HCT116 (cell line): ENCODE measurements at regions not wholly inside any gene's neighbourhood (a gene's known extent, or its start where the extent isn't known, plus 50 kb on each side); places are given as distances from the start of the nearest gene placed in this dataset.

Experiments used
- ATAC-seq: fragments of 200-7000 bp; cut with Tn5 transposase; 2 replicates; pipeline ENCODE4 v1.9.1; 2020; ENCODE audit warnings: mild to moderate bottlenecking, moderate library complexity
- BruUV-seq: library from RNA; stranded (reverse); fragments of 400-500 nt; replicated peaks from 2 replicates; lab custom pipeline; 2021; lab: Mats Ljungman, UMichigan
- CTCF ChIA-PET: fragments of 300-600 bp; sonication (Branson Sonifier 250); formaldehyde crosslinking; loops from one replicate; lab custom pipeline; 2021; ENCODE audit warnings: antibody characterized with exemption; lab: Charles Lee
- POLR2A ChIA-PET: fragments of 300-600, 350-600 bp; sonication (Branson Sonifier 250); formaldehyde crosslinking; loops from one replicate; lab custom pipeline; 2021; ENCODE audit warnings: antibody characterized with exemption; lab: Charles Lee
- RAD21 ChIA-PET, 2 experiments: fragments of 300-600 bp; sonication (Branson Sonifier 250); formaldehyde crosslinking; loops; one replicate each; lab custom pipeline; 2023; ENCODE audit warnings: low total read pairs in 2 of 2; ENCODE audit not compliant: uncharacterized antibody in 2 of 2, unreplicated experiment in 2 of 2, low non-redundant PET in 1 of 2; lab: Charles Lee
- DNase-seq: peaks from one replicate; pipeline ENCODE4 v3.0.0-alpha.2; 2010; ENCODE audit warnings: low read depth, low spot score
- H2AFZ ChIP-seq: fragments of 200-600 bp; shearing (Covaris generic), sonication (generic); 2 replicates; pipeline ENCODE4 v1.6.1; 2017; ENCODE audit warnings: low read depth, mixed run types, mixed read lengths, antibody characterized with exemption, low read length; ENCODE audit not compliant: poor library complexity, severe bottlenecking
- H3K27ac ChIP-seq: 2 replicates; pipeline ENCODE4 v1.5.1; 2012; ENCODE audit warnings: low read depth, low read length
- H3K27me3 ChIP-seq: fragments of 200-600 bp; sonication (generic); 2 replicates; pipeline ENCODE4 v1.6.1; 2016; ENCODE audit warnings: mixed run types, low read length, mixed read lengths; ENCODE audit not compliant: insufficient read depth
- H3K36me3 ChIP-seq, 2 experiments: fragments of 200-500 bp in 1 of 2; fragments of 200-600 bp in 1 of 2; sonication (Bioruptor generic) in 1 of 2; sonication (generic) in 1 of 2; 2 replicates each; pipeline versions ENCODE4 v1.5.1 to v1.6.1; 2014 to 2016; ENCODE audit warnings: low read length in 2 of 2, inconsistent platforms in 1 of 2, mixed read lengths in 1 of 2, mixed run types in 1 of 2; ENCODE audit not compliant: insufficient read depth in 2 of 2, control insufficient read depth in 1 of 2
- H3K4me1 ChIP-seq, 2 experiments: fragments of 200-600 bp in 1 of 2; sonication (generic) in 1 of 2; 2 replicates each; pipeline versions ENCODE4 v1.5.1 to v1.6.1; 2012 to 2017; ENCODE audit warnings: low read length in 2 of 2, inconsistent platforms in 1 of 2, mild to moderate bottlenecking in 1 of 2, mixed read lengths in 1 of 2, mixed run types in 1 of 2, moderate library complexity in 1 of 2; ENCODE audit not compliant: insufficient read depth in 2 of 2, control insufficient read depth in 1 of 2
- H3K4me2 ChIP-seq: fragments of 200-600 bp; sonication (generic); 2 replicates; pipeline ENCODE4 v1.6.1; 2017; ENCODE audit warnings: mixed run types, low read length, mixed read lengths
- H3K4me3 ChIP-seq, 2 experiments: fragments of 200-600 bp in 1 of 2; sonication (generic) in 1 of 2; replicated peaks in 1 of 2; 2 replicates each; pipeline ENCODE4 v1.5.1; 2011 to 2016; ENCODE audit warnings: low read length in 2 of 2, control low read depth in 1 of 2, low read depth in 1 of 2, mild to moderate bottlenecking in 1 of 2, mixed read lengths in 1 of 2, mixed run types in 1 of 2
- H3K79me2 ChIP-seq: fragments of 200-600 bp; sonication (generic); 2 replicates; pipeline ENCODE4 v1.6.1; 2017; ENCODE audit warnings: mild to moderate bottlenecking, mixed run types, low read length, moderate library complexity, mixed read lengths; ENCODE audit not compliant: insufficient read depth
- H3K9ac ChIP-seq: fragments of 200-600 bp; sonication (generic); 2 replicates; pipeline ENCODE4 v1.6.1; 2016; ENCODE audit warnings: low read length, mixed read lengths
- H3K9me2 ChIP-seq: fragments of 200-600 bp; sonication (generic), shearing (Covaris generic); 2 replicates; pipeline ENCODE4 v1.6.1; 2017; ENCODE audit warnings: mixed run types, mild to moderate bottlenecking, moderate library complexity; ENCODE audit not compliant: insufficient read depth
- H3K9me3 ChIP-seq, 2 experiments: fragments of 200-500 bp in 1 of 2; fragments of 200-600 bp in 1 of 2; sonication (Bioruptor generic) in 1 of 2; sonication (generic) in 1 of 2; 2 replicates each; pipeline ENCODE4 v1.6.1; 2014 to 2017; ENCODE audit warnings: low read length in 2 of 2, mixed read lengths in 2 of 2, inconsistent platforms in 1 of 2, low read depth in 1 of 2, mild to moderate bottlenecking in 1 of 2, mixed run types in 1 of 2, moderate library complexity in 1 of 2; ENCODE audit not compliant: control insufficient read depth in 1 of 2, insufficient read depth in 1 of 2
- H4K20me1 ChIP-seq: fragments of 200-600 bp; sonication (generic), shearing (Covaris generic); 2 replicates; pipeline ENCODE4 v1.6.1; 2017; ENCODE audit warnings: mixed run types, mild to moderate bottlenecking, moderate library complexity; ENCODE audit not compliant: insufficient read depth
- ATF3 ChIP-seq: IDR thresholded peaks from 2 replicates; pipeline ENCODE4 v1.6.1; 2012
- CBX3 ChIP-seq: IDR thresholded peaks from 2 replicates; pipeline ENCODE4 v1.6.1; 2012; ENCODE audit warnings: low read depth
- CEBPB ChIP-seq: IDR thresholded peaks from 2 replicates; pipeline ENCODE4 v1.6.1; 2012; ENCODE audit warnings: low read depth
- ELF1 ChIP-seq: IDR thresholded peaks from 2 replicates; pipeline ENCODE4 v1.6.1; 2012; ENCODE audit warnings: low read depth, borderline replicate concordance
- EZH2phosphoT487 ChIP-seq: fragments of 200-600 bp; IDR thresholded peaks from 2 replicates; pipeline ENCODE4 v1.6.1; 2018; ENCODE audit warnings: antibody characterized with exemption, borderline replicate concordance
- FOSL1 ChIP-seq: IDR thresholded peaks from 2 replicates; pipeline ENCODE4 v1.6.1; 2012; ENCODE audit warnings: low read depth
- POLR2A ChIP-seq: IDR thresholded peaks from 2 replicates; pipeline ENCODE4 v1.7.0; 2011; ENCODE audit warnings: borderline replicate concordance; ENCODE audit not compliant: insufficient read depth, insufficient read length; ENCODE audit errors: extremely low read depth
- POLR2AphosphoS5 ChIP-seq: IDR thresholded peaks from 2 replicates; pipeline ENCODE4 v1.6.1; 2011; ENCODE audit warnings: mild to moderate bottlenecking, low read depth, low read length, moderate library complexity
- RAD21 ChIP-seq: IDR thresholded peaks from 2 replicates; pipeline ENCODE4 v1.6.1; 2012; ENCODE audit warnings: low read depth, mild to moderate bottlenecking
- REST ChIP-seq: IDR thresholded peaks from 2 replicates; pipeline ENCODE4 v1.6.1; 2012; ENCODE audit warnings: low read depth
- SRF ChIP-seq: IDR thresholded peaks from 2 replicates; pipeline ENCODE4 v1.6.1; 2012; ENCODE audit warnings: low read depth
- TCF7L2 ChIP-seq: IDR thresholded peaks from 2 replicates; pipeline ENCODE4 v1.7.0; 2011; ENCODE audit warnings: borderline replicate concordance, inconsistent platforms; ENCODE audit not compliant: insufficient read depth, insufficient read length; ENCODE audit errors: extremely low read depth
- YY1 ChIP-seq: IDR thresholded peaks from 2 replicates; pipeline ENCODE4 v1.6.1; 2011; ENCODE audit warnings: low read length, low read depth, moderate library complexity, mild to moderate bottlenecking; ENCODE audit not compliant: insufficient replicate concordance; ENCODE audit errors: extremely low read depth
- ZNF274 ChIP-seq: fragments of 200-500 bp; sonication (Bioruptor generic); IDR thresholded peaks from 2 replicates; pipeline ENCODE4 v1.6.1; 2014; ENCODE audit warnings: mild to moderate bottlenecking, low read depth, low read length, inconsistent platforms
- intact Hi-C: fragments of 100-400 bp; cut with micrococcal nuclease; formaldehyde crosslinking; loops from 2 replicates; pipeline ENCODE4 v1.10.0; 2022
- TF ChIP-seq, protein P1 (sequence below): IDR thresholded peaks from 2 replicates; pipeline ENCODE4 v1.6.1; 2012

DNA sequence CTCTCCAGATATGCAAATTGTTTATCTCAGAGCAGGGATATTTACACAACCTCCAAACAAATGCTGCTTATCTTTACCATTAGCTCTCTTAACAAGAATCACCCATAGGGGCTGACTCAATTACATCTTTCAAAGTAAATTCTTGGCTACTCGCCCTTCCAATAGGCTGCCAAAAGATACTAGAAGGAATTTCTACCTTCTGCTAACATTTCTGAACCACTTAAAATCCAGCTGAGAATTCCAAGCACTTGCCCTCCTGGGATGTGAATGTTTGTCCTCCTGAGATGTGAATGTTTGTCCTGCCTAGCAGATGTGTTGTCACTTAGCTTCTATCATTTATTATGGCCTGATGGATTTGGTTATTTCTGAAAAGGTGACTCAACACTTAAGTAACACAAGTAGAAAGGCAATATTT lies 388.0 kb downstream of the GJA1 start:
- Histone ChIP-seq H2AFZ (no peak overlapping the region), H3K9me2 (no peaks in the 10 kb centered on the region), H4K20me1 (no peaks in the 10 kb centered on the region), H3K9me3 (peaks cover 0 to 6% of the 10 kb centered on the region in 2 experiments; a peak in 2 of 4 replicates), H3K27me3 (no peaks in the 10 kb centered on the region), H3K79me2 (no peaks in the 10 kb centered on the region), H3K9ac (no peak overlapping the region), H3K36me3 (no peaks in the 10 kb centered on the region), H3K4me2 (no peak overlapping the region)
- ATAC-seq, result no peak
- BruUV-seq, result no TSS peak
- ChIA-PET POLR2A (no interaction called here), CTCF (no interaction called here)
- TF ChIP-seq, protein P1, sequence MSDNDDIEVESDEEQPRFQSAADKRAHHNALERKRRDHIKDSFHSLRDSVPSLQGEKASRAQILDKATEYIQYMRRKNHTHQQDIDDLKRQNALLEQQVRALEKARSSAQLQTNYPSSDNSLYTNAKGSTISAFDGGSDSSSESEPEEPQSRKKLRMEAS, result no peak
- no peak for TF ChIP-seq TCF7L2
- TF ChIP-seq REST, result no peak
- TF ChIP-seq, all 23 proteins: peak for 0
- Histone ChIP-seq H3K4me3 (no peak overlapping the region), H3K27ac (no peak overlapping the region), H3K4me1 (peaks cover 0 to 13% of the 10 kb centered on the region in 2 experiments; a peak in 2 of 4 replicates)
- RAD21 ChIA-PET, result no interaction called here
- DNase-seq, result no peak
- intact Hi-C loops, result no loop called here

DNA sequence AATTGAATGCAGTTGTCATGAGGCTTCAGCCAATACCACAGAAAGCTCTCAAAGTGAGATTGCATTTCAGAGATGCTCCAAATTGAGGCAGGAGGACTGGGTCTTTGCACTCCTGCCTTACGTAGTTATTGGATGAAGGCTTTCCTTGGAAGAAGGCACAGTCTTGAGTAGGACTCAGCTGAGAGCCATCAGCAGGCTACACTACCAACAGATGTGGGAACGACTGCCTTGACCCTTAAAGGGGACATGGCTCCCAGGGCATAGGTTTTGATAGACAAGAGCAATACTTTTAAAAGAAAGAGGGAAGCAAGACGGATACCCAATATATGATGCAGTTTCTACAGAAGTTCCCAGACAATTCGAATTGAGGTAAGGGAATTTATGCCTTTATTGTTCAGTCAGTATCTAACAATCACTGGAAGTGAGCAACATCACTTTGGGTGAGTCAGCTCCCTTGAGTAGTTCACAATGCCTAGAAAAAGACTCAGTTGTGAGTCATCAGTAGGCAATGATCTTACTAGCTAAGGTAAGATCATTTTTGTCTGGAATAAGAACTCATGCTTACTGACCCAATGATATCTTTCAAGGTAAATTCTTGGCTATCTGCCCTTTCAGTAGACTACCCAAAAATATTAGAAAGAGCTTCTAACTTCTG lies 390.8 kb downstream of the GJA1 start:
- RAD21 ChIA-PET, result no interaction called here
- H3K36me3 ChIP-seq, result no peaks in the 10 kb centered on the region
- H2AFZ ChIP-seq, result peak overlapping the region; percentile 1
- intact Hi-C loops, result no loop called here
- no peaks in the 10 kb centered on the region for H4K20me1 ChIP-seq
- no peaks in the 10 kb centered on the region for H3K79me2 ChIP-seq
- no peak overlapping the region for H3K9ac ChIP-seq
- DNase-seq (peak; percentile 72), ATAC-seq (peak; percentile 94)
- CTCF ChIA-PET, result no interaction called here
- no peaks in the 10 kb centered on the region for H3K9me3 ChIP-seq
- BruUV-seq, result no TSS peak
- H3K27me3 ChIP-seq, result no peaks in the 10 kb centered on the region
- H3K4me3 ChIP-seq, result no peak overlapping the region
- H3K27ac ChIP-seq, result no peak overlapping the region
- no peaks in the 10 kb centered on the region for H3K9me2 ChIP-seq
- peak overlapping the region; percentile 52 for H3K4me2 ChIP-seq
- POLR2A ChIA-PET, result no interaction called here
- H3K4me1 ChIP-seq, result peaks cover 0 to 13% of the 10 kb centered on the region in 2 experiments; a peak in 2 of 4 replicates
- no peak for TF ChIP-seq RAD21
- no peak for TF ChIP-seq POLR2AphosphoS5
- TF ChIP-seq EZH2phosphoT487, result no peak
- TF ChIP-seq ZNF274, result no peak
- no peak for TF ChIP-seq POLR2A
- TF ChIP-seq TCF7L2, result no peak
- TF ChIP-seq SRF, result peak; percentile 42; the same call in 1 of the 2 replicates
- TF ChIP-seq CEBPB, result peak; percentile 33; the same call in 1 of the 2 replicates
- TF ChIP-seq CBX3, result peak; percentile 91; the same call in 1 of the 2 replicates
- no peak for TF ChIP-seq ELF1
- TF ChIP-seq, protein P1, result no peak
- TF ChIP-seq FOSL1, result peak; percentile 92
- peak; percentile 18; the same call in 1 of the 2 replicates for TF ChIP-seq ATF3
- no peak for TF ChIP-seq YY1
